Activated T-helper 1 cell treated with anti-CD3 and anti-CD28 coated beads, Interleukin-12 subunit alpha, Interleukin-12 subunit beta, Interleukin-2, Interleukin-4 antibody, amounts not matched to agents 30 ng/mL and 10 ng/mL and 1 ng/mL, durations not matched to agents 14 hours and 24 hours and 36 hours (primary cell): ENCODE measurements at regions not wholly inside any gene's neighbourhood (a gene's known extent, or its start where the extent isn't known, plus 50 kb on each side); places are given as distances from the start of the nearest gene placed in this dataset.

Experiments
- DNase-seq: peaks from one replicate; pipeline ENCODE4 v3.0.0; 2021; ENCODE audit warnings: low spot score
- H3K27ac Mint-ChIP-seq: one replicate; pipeline ENCODE4 v1.8.0; 2021; ENCODE audit warnings: mild to moderate bottlenecking, mixed read lengths
- H3K27me3 Mint-ChIP-seq: one replicate; pipeline ENCODE4 v1.8.0; 2022; ENCODE audit warnings: mild to moderate bottlenecking, moderate library complexity, mixed read lengths; ENCODE audit not compliant: insufficient read depth
- H3K36me3 Mint-ChIP-seq: one replicate; pipeline ENCODE4 v1.8.0; 2021; ENCODE audit warnings: low read depth, mixed read lengths
- H3K4me1 Mint-ChIP-seq: one replicate; pipeline ENCODE4 v1.8.0; 2021; ENCODE audit warnings: low read depth, mixed read lengths
- H3K4me3 Mint-ChIP-seq: one replicate; pipeline ENCODE4 v1.8.0; 2021; ENCODE audit warnings: mild to moderate bottlenecking, moderate library complexity, mixed read lengths
- H3K9me3 Mint-ChIP-seq: one replicate; pipeline ENCODE4 v1.8.0; 2021; ENCODE audit warnings: mixed read lengths
- intact Hi-C: fragments of 100-400 bp; cut with micrococcal nuclease; formaldehyde crosslinking; loops from one replicate; pipeline ENCODE4 v1.15.1; 2024

DNA sequence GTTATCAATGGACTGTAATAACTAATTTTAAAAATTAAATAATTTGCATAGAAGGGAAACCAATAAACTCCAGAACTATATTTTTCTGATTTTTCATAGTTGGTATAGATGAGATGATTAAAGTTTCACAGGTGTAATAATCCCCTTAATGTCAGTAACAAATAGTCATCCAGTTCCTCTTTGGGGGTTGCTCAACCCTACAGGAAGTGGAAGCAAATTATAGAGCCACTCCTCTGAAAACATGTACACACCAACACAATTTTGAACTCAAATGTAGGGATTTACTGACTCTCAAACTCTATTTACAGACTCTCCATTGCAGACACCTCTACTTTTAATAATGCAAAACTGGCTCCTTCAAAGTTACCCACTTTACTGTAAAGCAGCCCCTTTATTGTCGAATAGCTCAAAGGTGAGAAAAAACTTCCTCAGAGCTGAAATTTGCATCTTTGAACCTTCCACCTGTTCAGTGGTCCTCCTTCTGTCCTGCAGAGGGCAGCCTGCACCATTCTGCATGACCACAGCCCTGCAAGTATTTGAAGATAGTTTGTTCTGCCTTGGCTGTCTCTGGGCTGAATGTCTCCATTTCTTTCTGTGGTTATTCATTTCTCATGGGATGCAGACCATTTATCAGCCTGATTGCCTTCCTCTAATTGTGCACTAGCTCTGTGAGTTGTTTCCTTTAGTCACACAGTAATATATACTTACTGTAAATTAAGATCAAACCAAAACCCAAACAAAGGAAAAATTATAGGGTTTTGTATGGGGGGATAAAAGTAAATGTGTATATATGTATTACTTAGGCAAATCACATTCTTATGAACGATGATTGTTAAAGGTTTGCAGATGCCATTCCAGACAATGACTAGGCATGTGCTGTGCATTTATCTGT, 383.2 kb upstream of the SGCD start:
- no peaks in the 10 kb centered on the region for H3K36me3 Mint-ChIP-seq
- no peak overlapping the region for H3K4me3 Mint-ChIP-seq
- H3K9me3 Mint-ChIP-seq: no peaks in the 10 kb centered on the region
- H3K4me1 Mint-ChIP-seq: peaks cover 7% of the 10 kb centered on the region
- peaks cover 14% of the 10 kb centered on the region for H3K27me3 Mint-ChIP-seq
- no peak overlapping the region for H3K27ac Mint-ChIP-seq
- peak; percentile 19 for DNase-seq
- intact Hi-C loops: loop anchor here (1.0 to 2.0 kb wide), 4 partner anchors 873 to 1189 kb away; no protein-coding TSS in a partner anchor

- Mint-ChIP-seq H3K27me3 (peaks cover 21% of the 10 kb centered on the region), H3K4me3 (no peak overlapping the region), H3K9me3 (no peaks in the 10 kb centered on the region), H3K4me1 (peaks cover 7% of the 10 kb centered on the region), H3K27ac (no peak overlapping the region), H3K36me3 (no peaks in the 10 kb centered on the region)
- DNase-seq: no peak
- intact Hi-C loops: no loop called here
Observed at GRCh38 chr5:155947394-155948062, 379.4 kb upstream of the SGCD start.

- H3K36me3 Mint-ChIP-seq: no peaks in the 10 kb centered on the region
- intact Hi-C loops: no loop called here
- peaks cover 21% of the 10 kb centered on the region for H3K27me3 Mint-ChIP-seq
Observed at GRCh38 chr5:155948576-155948975, 378.4 kb upstream of the SGCD start.

GRCh38 chr5:155952486-155953089, 374.4 kb upstream of the SGCD start:
- no peak for DNase-seq
- Mint-ChIP-seq H3K4me3 (no peak overlapping the region), H3K27me3 (peaks cover 7% of the 10 kb centered on the region), H3K4me1 (no peaks in the 10 kb centered on the region), H3K9me3 (no peaks in the 10 kb centered on the region), H3K27ac (no peak overlapping the region), H3K36me3 (no peaks in the 10 kb centered on the region)
- intact Hi-C loops: no loop called here

More at GRCh38 chr5:155948576-155948975, 378.4 kb upstream of the SGCD start:
- Mint-ChIP-seq H3K9me3 (no peaks in the 10 kb centered on the region), H3K4me1 (peaks cover 6% of the 10 kb centered on the region), H3K4me3 (no peak overlapping the region), H3K27ac (no peak overlapping the region)
- no peak for DNase-seq

DNA sequence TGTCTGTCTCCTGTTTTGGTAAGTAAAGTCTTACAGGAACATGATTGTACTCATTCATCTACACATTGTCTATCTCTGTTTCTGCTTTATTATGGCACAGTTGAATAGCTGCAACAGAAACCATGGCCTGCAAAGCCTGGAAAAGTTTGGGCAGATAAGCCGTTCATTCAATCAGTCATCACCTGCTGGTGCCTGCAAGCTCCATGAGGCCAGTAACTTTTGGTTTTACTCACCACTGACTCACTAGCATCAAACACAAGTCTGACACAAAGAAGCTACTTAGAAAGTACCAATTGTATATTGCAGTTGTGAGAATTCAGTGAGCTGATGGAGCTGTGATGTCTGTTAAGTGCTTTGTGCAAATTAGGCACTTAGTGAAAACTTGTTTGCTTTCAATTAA, 373.6 kb upstream of the SGCD start:
- H3K4me3 Mint-ChIP-seq: no peak overlapping the region

DNA sequence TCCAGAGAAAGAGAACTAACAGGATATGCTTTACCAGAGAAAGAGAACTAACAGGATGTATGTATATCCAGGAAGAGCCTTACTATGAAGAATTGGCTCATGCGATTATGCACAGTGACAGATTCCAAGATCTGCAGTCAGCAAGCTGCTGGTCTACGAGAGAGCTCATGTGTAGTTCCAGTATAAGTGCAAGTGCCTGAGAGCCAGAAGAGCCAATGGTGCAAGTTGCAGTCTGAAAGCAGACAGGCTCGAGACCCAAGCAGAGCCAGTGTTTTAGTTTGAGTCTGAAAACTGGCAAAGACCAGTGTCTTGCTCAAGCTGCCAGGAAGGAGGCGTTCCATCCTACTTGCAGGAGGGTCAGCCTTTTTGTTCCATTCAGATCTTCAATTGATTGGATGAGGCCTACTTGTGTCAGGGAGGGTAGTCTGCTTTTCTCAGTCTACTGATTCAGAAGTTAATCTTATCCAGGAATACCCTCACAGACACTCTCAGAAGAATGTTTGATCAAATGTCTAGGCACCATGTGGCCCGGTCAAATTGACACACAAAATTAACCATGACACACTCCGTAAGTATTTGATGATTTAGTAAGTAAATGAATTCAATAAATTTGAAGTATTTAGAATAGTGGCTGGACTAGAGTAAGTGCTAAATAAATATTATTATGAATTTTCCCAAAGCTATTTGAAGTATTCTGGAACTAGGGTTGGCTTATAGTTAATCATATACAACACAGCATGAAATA, 372.1 kb upstream of the SGCD start:
- no peaks in the 10 kb centered on the region for H3K36me3 Mint-ChIP-seq
- no peaks in the 10 kb centered on the region for H3K9me3 Mint-ChIP-seq
- no peak overlapping the region for H3K27ac Mint-ChIP-seq
- DNase-seq: no peak
- peaks cover 3% of the 10 kb centered on the region for H3K27me3 Mint-ChIP-seq
- no peak overlapping the region for H3K4me3 Mint-ChIP-seq
- H3K4me1 Mint-ChIP-seq: no peaks in the 10 kb centered on the region
- intact Hi-C loops: no loop called here

More for the DNA sequence above, 373.6 kb upstream of the SGCD start:
- H3K4me1 Mint-ChIP-seq: no peaks in the 10 kb centered on the region
- no peaks in the 10 kb centered on the region for H3K9me3 Mint-ChIP-seq
- no peak overlapping the region for H3K27ac Mint-ChIP-seq
- DNase-seq: no peak
- peaks cover 7% of the 10 kb centered on the region for H3K27me3 Mint-ChIP-seq
- H3K36me3 Mint-ChIP-seq: no peaks in the 10 kb centered on the region
- intact Hi-C loops: no loop called here

- H3K9me3 Mint-ChIP-seq: no peaks in the 10 kb centered on the region
- no peak overlapping the region for H3K27ac Mint-ChIP-seq
- H3K4me1 Mint-ChIP-seq: no peaks in the 10 kb centered on the region
- no peaks in the 10 kb centered on the region for H3K27me3 Mint-ChIP-seq
- no peaks in the 10 kb centered on the region for H3K36me3 Mint-ChIP-seq
- no peak overlapping the region for H3K4me3 Mint-ChIP-seq
- intact Hi-C loops: no loop called here
- no peak for DNase-seq
Observed at GRCh38 chr5:155957884-155958283, 369.1 kb upstream of the SGCD start.

DNA sequence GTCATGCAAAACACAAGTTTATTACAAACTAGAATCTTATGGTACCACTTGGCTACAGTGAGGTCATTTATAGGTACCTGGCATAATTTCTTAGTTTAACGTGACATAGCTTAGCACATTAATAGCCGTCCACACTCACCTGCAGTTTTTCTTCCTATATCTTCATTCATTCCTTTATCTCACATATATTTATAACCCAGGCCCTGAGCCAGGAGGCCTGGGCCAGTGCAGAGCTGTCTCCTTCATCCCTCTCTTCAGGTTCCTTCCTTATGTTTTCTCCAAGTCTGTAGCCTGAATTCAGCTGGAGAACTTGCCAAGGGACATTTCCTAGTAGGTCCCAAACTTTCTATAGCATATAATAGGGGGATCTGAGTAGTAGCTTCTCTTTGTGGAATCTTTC, 367.9 kb upstream of the SGCD start:
- Mint-ChIP-seq H3K27ac (no peak overlapping the region), H3K9me3 (no peaks in the 10 kb centered on the region), H3K4me1 (no peaks in the 10 kb centered on the region), H3K36me3 (no peaks in the 10 kb centered on the region), H3K4me3 (no peak overlapping the region), H3K27me3 (no peaks in the 10 kb centered on the region)
- intact Hi-C loops: no loop called here
- DNase-seq: no peak

- no peaks in the 10 kb centered on the region for H3K36me3 Mint-ChIP-seq
- DNase-seq: no peak
- H3K27me3 Mint-ChIP-seq: no peaks in the 10 kb centered on the region
- H3K4me1 Mint-ChIP-seq: no peaks in the 10 kb centered on the region
- no peak overlapping the region for H3K27ac Mint-ChIP-seq
- intact Hi-C loops: no loop called here
- no peak overlapping the region for H3K4me3 Mint-ChIP-seq
- H3K9me3 Mint-ChIP-seq: no peaks in the 10 kb centered on the region
Observed at GRCh38 chr5:155960177-155960576, 366.8 kb upstream of the SGCD start.

DNA sequence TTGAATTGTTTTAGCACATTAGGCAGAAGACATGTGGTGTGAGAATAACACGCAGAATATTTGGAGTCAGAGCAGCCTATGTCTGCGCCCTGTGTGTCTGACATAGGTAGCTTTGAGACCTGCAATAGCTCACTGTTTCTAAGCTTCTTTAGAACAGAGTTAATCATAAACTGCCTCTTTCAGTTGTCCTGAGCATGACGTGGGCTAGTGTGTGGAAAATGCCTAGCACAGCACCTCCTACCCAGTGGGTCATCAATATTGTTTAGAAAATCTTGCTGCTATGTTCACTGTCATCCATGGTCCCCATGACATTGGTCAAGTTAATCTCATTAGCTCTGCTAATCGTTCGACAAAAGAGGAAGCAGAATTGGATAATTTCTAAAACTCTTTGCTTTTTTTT, 357.4 kb upstream of the SGCD start:
- intact Hi-C loops: no loop called here
- no peak for DNase-seq
- Mint-ChIP-seq H3K4me1 (no peaks in the 10 kb centered on the region), H3K27me3 (peaks cover 8% of the 10 kb centered on the region), H3K27ac (no peak overlapping the region), H3K4me3 (no peak overlapping the region), H3K9me3 (peaks cover 5% of the 10 kb centered on the region), H3K36me3 (no peaks in the 10 kb centered on the region)

DNA sequence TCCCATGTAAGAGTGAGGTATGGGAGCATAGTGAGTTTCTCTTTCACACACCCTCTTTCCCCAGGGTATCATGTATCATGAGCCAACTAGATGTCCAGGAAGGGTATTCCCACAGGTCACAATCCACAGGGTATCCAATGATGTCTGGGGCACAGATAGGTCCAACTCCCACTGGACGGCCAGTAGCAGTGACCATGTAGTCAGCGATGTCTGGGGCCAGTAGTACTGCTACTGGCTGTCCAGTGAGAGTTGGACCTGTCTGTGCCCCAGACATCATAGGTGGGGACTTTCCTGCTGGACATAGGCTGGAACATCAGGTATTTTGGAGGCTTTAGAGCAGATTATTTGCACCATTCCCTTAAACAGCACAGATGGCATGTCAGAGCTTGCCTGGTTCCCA, 352.6 kb upstream of the SGCD start:
- H3K9me3 Mint-ChIP-seq: no peaks in the 10 kb centered on the region
- H3K4me1 Mint-ChIP-seq: no peaks in the 10 kb centered on the region
- peaks cover 8% of the 10 kb centered on the region for H3K27me3 Mint-ChIP-seq
- no peak overlapping the region for H3K4me3 Mint-ChIP-seq
- H3K27ac Mint-ChIP-seq: no peak overlapping the region
- no peak for DNase-seq
- H3K36me3 Mint-ChIP-seq: no peaks in the 10 kb centered on the region
- intact Hi-C loops: no loop called here

GRCh38 chr5:155978850-155979249, 348.1 kb upstream of the SGCD start:
- Mint-ChIP-seq H3K27ac (no peak overlapping the region), H3K4me1 (no peaks in the 10 kb centered on the region), H3K9me3 (no peaks in the 10 kb centered on the region), H3K4me3 (no peak overlapping the region), H3K36me3 (no peaks in the 10 kb centered on the region), H3K27me3 (peaks cover 2% of the 10 kb centered on the region)
- intact Hi-C loops: no loop called here
- no peak for DNase-seq
